GM21723 (cell line): ENCODE measurements at regions not wholly inside any gene's neighbourhood (a gene's known extent, or its start where the extent isn't known, plus 50 kb on each side); places are given as distances from the start of the nearest gene placed in this dataset.

Source experiments
- ATAC-seq: cut with Tn5 transposase; IDR thresholded peaks from one replicate; pipeline ENCODE4 v1.9.1; 2021; ENCODE audit warnings: mild to moderate bottlenecking, moderate library complexity; ENCODE audit not compliant: unreplicated experiment

DNA sequence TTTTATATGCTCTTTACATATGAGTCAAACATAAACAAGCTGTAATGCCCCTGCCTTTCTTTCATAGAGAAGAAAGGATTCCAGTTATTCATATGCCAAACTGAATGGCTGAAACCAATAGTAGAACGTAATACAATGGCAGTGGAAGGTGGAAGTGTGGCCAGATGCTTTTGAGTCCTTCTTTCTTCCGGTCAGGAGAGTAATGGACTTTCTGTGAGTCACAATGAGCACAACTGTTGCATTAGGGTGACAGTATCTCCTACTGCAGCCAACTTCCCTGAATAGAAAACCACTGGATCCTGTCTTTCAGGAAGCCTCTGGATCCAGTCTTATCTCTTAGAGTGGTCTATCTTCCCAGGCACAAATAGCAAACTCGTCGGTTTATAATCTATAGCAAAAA lies 855.2 kb downstream of the MAT2B start:
- ATAC-seq: no peak

DNA sequence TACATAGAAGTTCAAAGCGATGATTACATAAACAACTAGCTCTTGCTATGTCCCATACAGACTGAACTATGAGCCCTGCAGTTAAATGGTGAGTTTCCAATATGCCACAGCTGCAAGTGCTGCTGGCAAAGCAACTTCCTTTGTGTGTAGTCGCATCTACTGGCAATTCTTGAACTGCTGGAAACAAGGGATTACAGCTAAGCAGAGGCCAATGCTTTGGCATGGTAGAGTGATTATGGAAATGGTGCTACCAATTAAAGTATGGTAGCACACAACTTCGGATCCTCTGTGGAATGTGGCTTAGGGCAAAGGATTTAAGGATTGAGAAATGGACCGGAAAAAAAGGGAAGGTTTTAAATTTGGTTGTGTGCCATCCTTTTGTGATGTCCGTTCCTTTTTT lies 856.6 kb downstream of the MAT2B start:
- ATAC-seq: no peak

DNA sequence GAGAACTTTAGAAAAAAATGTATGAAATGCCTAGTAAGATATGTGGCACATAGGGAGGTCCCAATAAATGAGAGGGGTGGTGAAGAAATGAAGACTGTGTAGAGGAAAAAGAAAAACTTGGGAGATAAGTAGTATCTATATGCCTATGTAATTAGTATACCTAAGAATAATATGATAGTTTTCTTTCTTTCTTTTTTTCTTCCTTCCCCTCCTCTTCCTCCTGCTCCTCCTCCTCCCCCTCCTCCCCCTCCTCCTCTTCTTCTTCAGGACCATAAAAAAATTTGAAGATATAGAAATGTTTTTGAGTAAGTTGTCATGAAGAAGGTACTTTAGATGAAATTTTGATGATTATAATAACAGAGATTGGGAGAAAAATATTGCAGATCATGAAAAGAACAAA lies 857.4 kb downstream of the MAT2B start:
- ATAC-seq: no peak

DNA sequence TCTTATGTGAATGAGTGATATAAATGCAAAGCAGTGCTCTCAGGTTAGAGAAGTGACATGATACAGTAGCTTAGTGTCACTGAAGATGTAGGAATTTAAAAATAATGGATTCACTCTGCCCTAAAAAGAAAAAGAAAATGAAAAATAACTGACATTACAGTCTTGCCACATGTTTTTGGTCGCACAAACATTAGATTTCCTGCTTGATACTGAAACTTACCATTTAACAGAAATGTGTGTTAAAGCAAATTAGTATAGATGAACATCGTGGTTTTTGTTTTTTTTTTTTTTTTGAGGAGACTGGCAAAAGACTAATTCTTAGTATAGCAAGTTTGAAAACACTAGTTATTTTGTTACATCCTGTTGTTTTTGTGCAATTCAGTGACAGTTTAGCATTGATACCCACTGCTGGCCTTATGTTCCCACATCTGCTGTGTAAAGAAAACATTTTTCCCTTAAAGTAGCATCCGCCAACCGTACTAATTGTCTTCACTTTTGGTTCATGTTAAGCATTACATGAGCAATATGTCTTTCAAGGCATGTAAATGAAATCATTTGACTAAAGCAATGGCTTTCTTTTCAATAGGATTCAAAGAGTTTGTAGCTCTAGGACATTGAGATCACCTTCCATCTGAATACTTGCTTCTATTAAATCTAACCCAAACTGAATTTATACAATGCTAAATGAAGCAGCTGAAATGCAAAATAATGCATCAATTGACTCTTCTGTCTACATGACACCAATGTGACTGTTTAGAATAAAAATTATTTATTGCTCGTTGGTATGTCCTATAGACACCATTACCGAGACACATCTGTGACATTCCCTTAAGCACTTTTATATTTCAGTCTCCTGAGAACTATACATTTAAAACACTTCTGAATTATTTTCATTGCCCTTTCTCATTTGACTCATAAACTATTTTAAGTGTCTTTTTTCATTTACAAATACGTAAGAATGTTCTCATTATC lies 859.1 kb downstream of the MAT2B start:
- ATAC-seq: no peak

DNA sequence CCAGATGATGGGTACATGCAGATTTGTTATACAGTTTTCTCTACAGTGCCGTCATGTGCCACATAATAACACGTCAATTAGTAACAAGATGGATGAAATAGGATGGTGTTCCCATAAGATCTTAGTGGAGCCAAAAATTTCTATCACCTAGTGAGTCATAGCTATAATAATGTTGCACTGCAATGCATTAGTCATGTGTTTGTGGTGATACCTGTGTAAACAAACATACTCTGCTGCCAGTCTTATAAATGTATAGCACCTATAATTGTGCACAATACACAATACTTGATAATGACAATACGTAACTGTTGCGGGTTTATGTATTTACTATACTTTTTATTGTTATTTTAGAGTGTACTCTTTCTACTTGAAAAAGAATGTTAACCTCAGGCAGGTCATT lies 865.4 kb downstream of the MAT2B start:
- ATAC-seq: no peak

DNA sequence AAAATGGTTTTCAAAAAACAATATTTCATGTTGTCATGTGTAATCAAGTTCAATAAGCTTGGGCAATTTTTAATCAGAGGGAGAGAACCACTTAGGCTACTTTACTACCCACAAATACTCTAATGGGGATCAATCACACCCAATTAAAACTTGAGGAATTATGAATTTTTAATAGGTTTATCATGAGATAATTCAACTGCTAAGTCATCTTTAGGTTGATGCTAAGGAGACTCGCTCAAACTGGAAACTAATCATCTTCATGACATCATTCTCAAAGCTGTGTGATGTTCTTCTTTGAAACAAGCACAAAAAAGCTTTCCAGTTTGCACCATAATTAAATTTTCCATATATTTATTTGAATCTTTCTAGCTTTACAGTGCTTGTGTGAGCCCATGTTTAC lies 867.5 kb downstream of the MAT2B start:
- ATAC-seq: no peak

DNA sequence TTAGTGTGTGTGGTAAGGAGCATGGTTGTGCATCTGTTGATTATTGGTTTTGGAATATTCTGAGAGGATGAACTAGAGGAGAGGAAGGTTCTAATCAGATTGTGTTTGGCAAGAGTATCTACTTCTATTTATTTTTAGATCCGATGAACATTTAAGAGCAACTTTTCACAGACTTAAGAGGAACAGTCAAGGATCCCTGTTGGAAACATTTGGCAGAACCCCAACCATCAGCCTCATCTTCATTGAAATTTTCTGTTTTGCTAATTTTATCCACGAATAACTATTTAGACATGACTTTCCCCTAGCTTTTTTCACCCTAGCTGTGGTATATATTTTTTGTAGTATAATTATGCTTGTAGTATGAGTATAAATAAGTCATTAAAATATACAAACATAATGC lies 868.5 kb downstream of the MAT2B start:
- ATAC-seq: no peak

DNA sequence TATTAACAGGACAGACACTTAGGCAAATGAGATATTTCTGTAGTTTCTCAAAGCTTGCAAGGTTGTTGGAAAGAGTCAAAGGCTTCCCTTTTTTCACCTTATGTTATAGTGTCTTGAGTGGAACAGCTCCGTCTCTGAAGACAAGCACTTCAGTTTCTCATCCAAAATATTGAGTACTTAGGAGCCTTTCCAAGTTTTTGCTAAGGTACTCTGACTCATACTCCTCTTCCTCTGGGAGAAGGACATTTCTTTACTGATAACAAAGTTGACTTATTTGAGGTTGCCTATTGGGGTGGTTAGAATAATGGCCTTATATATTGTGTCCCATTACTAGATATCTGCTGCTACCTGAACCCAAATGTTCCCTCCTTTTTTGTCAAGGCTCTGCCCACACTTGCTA lies 869.6 kb downstream of the MAT2B start:
- ATAC-seq: no peak

DNA sequence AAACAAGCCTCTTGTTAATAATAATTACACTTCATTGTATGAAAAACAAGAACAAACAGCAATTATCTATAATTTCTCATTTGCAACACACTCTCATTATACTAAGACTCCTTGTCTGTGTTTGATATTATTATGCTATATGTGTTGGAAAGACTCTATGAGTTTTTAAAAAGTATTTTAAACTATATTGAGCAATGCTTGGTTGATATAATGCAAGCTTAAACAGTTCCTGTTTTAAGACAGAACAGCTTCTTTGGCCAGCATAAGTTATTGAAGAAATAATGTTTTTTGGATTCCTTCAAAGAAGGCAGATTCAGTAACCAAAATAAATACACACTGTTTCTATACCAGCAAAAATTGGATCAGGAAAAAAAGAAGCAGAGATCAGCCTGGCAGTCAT lies 871.4 kb downstream of the MAT2B start:
- no peak for ATAC-seq

DNA sequence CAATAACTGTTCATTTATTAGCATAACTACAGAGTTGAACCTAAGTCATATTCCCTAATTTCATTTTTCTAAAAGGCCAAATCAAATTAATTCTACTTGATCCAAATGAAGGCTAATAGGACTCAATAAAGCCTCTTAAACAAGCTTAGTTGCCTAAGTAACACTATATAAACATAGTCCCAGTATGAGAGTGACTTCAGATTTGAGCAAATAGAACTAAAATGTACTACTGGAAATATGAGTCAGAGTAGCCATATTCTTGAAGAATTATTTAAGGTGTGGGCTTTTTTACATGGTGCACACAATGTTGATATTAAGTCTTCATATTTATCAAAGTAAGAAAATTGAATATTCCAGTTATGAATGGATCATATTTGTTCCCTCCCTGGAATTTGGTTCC lies 872.3 kb downstream of the MAT2B start:
- no peak for ATAC-seq

DNA sequence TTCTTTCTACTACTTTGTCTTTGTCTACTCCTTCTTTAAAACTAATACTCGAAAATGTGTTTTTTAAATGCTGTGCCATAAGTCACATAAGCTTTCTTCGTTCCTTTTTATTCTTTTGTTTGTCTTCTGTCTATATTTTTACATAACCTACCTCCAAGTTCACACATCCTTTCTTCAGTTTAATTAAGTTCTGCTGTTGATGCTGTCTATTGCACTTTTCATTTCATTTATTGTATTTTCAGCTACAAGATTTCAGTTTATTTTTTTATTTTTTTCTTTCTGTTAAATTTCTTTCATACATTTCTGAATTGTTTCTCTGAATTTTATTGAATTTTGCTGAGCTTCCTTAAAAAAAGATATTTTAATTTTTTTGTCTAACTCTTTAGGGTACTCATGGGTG lies 878.2 kb downstream of the MAT2B start:
- no peak for ATAC-seq

DNA sequence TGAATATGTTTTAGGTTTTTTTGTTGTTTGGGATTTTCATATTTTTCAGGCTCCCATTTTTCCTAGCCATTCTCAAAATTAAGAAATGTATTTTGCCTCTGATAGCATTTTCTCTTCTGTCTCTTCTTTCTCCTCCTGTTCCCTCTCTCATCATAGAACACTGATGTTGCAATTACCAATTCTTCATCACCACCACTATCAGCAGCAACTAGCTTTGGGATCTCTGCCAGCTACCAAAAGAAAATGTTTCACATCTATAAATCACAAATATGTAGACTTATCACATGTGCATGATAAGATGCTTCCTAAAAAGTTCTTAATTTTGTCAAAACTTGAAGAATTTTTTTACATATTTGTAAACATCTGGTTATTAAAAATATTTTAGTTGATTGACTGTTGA lies 887.1 kb downstream of the MAT2B start:
- ATAC-seq: no peak

DNA sequence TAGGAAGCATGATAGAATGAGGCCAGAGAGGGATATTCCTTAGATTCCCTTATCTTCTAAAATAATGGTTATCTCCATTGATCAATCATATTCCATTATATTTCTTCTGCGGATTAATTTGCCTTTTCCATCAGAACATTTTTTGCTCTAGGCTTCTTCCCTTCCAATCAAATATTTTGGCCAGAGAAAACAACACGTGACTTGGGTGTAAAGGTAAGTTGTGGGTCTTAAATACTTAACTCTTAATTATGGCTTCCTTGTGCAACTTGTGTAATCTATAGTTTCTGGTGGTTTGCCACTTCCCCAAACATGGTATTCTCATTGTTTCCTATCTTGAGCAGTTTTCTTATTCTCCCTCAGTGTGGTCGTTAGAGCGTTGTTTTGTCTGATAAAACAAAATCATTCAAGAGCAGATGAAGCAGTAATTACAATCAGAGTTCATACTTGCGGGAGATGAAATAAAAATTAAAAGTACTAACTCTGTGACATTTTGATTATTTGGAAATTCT lies 889.3 kb downstream of the MAT2B start:
- ATAC-seq: no peak

DNA sequence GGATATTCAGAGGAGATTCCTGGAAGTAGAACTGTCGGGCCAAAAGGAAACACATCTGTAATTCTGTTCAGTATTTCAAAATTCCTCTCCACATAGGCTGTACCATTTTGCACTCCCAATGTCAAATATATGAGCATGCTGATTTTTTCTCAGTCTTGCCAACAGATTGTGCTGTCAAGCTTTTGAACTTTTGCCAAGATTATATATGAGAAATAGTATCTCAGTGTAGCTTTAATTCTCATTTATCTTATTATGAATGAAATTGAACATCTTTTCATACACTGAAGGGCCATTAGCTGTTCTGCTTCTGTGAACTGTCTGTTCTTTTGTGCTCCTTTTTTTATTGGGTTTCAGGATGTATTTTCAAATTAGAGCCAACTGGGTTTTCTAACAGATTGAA lies 907.1 kb downstream of the MAT2B start:
- ATAC-seq: no peak

DNA sequence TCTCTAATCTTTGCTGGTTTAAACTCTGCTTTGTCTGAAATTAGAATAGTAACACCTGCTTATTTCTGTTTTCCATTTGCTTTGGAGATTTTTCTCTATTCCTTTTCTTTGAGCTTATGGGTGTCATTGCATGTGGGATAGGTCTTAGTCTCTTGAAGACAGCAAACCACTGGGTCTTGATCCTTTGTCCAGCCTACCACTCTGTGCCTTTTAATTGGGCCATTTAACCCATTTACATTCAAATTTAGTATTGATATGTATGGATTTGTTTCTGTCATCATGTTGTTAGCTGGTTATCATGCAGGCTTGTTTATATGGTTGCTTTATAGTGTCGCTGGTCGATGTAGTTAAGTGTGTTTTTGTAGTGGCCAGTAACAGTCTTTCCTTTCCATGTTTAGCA lies 914.7 kb downstream of the MAT2B start:
- ATAC-seq: no peak

DNA sequence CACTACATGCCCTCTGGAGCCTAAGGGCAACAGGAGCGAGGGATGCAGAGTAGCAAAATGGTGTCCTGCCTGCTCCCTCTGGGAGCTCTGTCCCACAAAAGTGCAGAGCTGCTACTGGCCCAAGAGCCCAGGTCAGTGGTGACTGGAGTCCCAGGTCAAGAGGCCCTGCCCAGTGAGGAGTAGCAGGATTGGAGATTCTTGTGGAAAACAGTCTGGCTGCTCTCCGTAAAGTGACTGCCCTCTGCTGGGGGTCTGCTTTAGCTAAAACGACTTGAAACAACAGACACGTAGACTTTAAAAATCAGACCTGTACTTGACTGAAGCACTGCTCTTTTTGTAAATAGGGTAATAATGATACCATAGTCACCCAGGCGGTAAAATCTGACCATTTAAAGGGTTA lies 917.0 kb downstream of the MAT2B start:
- ATAC-seq: no peak

DNA sequence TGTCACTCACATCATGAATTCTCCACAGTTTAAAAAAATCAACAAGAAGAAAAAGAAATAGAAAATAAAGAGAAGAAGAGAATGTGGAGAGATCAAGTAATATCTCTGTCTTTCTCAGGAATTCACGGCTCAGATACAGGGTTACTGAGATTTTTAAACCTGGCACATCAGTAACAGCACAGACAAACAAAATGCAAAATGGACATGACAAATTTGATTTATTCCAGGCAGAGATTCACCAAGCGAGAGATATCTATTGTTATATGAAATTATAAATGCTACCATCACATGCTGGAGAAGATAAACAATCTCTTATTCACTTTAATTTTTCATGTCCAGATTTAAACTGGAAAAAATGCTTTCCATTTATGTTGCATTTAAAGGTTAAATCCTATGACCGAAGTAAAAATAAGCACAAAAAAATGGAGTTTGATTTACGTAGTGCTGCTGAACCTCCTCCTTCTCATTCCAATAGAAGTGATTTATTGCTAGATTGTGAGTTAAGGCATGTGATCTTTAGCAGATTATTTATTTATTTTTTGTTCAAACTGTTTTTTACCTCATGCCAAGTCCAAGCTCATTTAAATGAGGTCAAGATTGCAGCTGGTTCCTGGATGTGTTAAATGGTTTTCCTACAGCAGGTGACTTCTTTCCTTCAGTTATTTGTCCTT lies 926.4 kb downstream of the MAT2B start:
- no peak for ATAC-seq

DNA sequence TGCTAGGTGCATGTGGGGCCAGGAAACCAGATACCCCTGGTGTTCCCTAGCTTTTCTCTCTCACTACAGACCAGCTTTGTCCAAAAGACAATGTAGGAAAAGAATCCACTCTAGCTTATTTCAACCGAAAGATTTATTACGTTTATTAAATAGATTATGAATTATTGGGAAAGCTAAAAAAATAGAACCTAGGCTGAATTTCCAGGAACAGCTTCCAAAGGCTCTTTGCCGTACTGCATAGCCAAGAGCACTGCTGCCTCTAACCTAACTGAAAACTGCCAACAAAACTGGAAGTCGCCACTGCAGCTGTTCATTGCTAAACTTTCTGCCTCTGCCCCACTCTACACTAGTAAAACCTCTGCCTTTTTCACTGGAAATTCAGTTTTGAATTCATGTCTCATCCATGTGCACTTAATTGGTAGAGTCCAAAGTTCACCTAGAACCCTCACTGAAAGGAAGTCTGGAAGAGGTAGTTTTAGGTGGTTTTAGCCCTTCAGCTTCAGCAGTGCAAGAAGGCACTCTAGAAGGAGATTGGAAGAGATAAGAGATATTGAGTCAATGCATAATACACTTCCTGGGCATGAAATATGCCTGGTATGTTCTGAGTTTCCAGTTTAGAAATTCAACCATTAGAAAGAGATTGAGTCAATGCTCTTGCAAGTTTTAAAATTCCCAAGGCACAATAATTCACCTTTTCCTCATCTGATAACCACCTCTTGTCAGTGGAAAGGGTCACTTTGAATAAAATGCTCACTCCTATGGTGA lies 927.9 kb downstream of the MAT2B start:
- no peak for ATAC-seq

DNA sequence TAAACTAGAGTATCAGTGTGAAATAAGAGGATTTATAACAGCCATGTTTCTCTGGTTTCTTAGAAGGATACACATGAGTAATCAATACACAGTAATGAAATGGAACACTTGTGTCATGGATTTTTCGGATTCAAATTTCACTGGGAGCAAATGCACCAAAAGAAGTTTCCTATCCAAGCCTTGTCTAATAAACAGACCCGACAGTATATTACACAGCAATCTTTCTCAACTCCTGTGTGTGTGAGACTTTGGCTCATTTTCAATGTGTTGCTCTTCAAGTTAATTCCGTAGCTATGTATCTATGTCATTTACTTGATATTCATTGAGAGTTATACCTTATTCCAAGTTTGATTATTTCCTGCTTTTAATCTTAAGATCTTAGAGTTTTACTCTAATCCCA lies 930.2 kb downstream of the MAT2B start:
- ATAC-seq: no peak

DNA sequence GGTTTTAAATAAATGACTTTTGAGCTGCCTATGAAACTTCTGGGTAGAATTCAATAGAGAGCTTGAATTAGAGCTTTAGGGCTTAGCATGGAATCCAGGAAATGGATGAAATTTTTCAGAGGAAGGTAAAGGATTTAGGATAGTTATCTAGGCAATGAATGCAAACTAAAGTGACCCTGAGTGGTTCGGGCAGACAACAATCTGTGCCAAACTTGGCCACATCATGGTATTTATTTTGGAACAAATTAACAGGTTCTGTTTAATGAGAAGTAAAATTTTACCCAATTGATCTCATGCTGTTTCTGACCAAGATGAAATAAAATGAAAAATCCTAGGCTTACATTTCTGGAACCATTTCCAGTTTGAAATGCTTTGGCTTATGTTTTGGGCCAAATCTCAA lies 934.4 kb downstream of the MAT2B start:
- no peak for ATAC-seq

DNA sequence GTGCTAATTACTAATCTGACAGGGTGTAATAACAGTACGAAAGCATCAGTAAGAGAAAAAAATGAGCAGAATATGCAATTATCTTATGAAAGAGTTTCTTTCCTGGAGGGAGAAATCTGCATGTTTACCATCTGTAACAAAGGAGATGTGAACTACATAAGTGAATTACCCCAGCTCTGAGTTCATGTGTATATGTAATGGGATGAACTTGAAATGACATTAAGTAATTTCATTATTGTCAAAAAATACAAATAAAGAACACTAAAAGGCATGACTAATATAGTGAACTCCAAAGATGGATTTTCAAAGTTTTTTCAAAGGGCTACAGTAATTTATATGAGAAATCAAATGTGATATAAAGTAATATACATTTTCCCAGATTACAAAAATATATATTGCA lies 944.0 kb downstream of the MAT2B start:
- no peak for ATAC-seq
